Esophagus squamous epithelium (tissue), 5 donors: ENCODE measurements at regions not wholly inside any gene's neighbourhood (a gene's known extent, or its start where the extent isn't known, plus 50 kb on each side); places are given as distances from the start of the nearest gene placed in this dataset.

Source experiments
- DNase-seq: peaks from one replicate; lab custom pipeline; 2025; lab: John Stamatoyannopoulos, UW
- H3K27ac ChIP-seq, 4 donors: fragments of 200-600 bp; sonication (generic); one replicate each; pipeline ENCODE4 v1.5.1; 2016 to 2019; ENCODE audit warnings: mild to moderate bottlenecking in 1 of 4
- H3K27me3 ChIP-seq, 4 donors: fragments of 200-600 bp; sonication (generic); 1 replicate in 3 of 4; 2 replicates in 1 of 4; pipeline versions ENCODE4 v1.5.1 to v1.6.0; 2017 to 2021; ENCODE audit warnings: antibody characterized with exemption in 1 of 4
- H3K36me3 ChIP-seq, 3 donors: fragments of 200-600 bp; sonication (generic); one replicate each; pipeline ENCODE4 v1.5.1; 2016 to 2019
- H3K4me1 ChIP-seq, 3 donors: fragments of 200-600 bp; sonication (generic); one replicate each; pipeline ENCODE4 v1.5.1; 2017 to 2019
- H3K4me3 ChIP-seq, 4 donors: fragments of 200-600 bp; sonication (generic); 1 replicate in 3 of 4; 2 replicates in 1 of 4; pipeline ENCODE4 v1.5.1; 2016 to 2019; ENCODE audit warnings: mild to moderate bottlenecking in 2 of 4, moderate library complexity in 1 of 4
- H3K9me3 ChIP-seq, 3 donors: fragments of 200-600 bp; sonication (generic); one replicate each; pipeline ENCODE4 v1.5.1; 2016 to 2019
- CTCF ChIP-seq, 6 experiments: fragments of 450-650 bp in 4 of 6; fragments of 200-600 bp in 2 of 6; sonication (generic) in 2 of 6; IDR thresholded peaks; one replicate each; pipeline ENCODE4 v1.5.1; 2016 to 2019; ENCODE audit warnings: antibody characterized with exemption in 6 of 6, mild to moderate bottlenecking in 4 of 6, moderate library complexity in 4 of 6
- POLR2A ChIP-seq, 4 donors: fragments of 450-650 bp; IDR thresholded peaks; one replicate each; pipeline ENCODE4 v1.6.1; 2017; ENCODE audit warnings: antibody characterized with exemption in 4 of 4, mild to moderate bottlenecking in 4 of 4, moderate library complexity in 3 of 4
- WGBS, 2 donors: methylation state at CpG; one replicate each; pipeline ENCODE4 v1.1.5; 2018; 5-methylcytosine and 5-hydroxymethylcytosine counted together
- intact Hi-C: fragments of 100-400 bp; cut with DNase I; formaldehyde crosslinking; loops from one replicate; pipeline ENCODE4 v1.15.0; 2022
- donor health status: DM: yes; HTN: yes; CAD: no.

GRCh38 chr1:25072461-25072860 is 142.4 kb upstream of the RUNX3 start:
- no peaks in the 10 kb centered on the region for H3K4me1 ChIP-seq
- H3K4me3 ChIP-seq = no peak overlapping the region
- no peak for TF ChIP-seq POLR2A (IDR thresholded peaks at IDR 0.05)
- TF ChIP-seq CTCF (IDR thresholded peaks at IDR 0.05) = no peak
- peaks cover 0 to 4% (median 0%) of the 10 kb centered on the region in 3 donors for H3K9me3 ChIP-seq
- H3K27me3 ChIP-seq = no peaks in the 10 kb centered on the region
- intact Hi-C loops = no loop called here
- H3K36me3 ChIP-seq = no peaks in the 10 kb centered on the region
- no peak for DNase-seq
- H3K27ac ChIP-seq = no peak overlapping the region
- WGBS, 2 donors = no CpG with 5 or more reads among the region's 5 CpGs

- H3K9me3 ChIP-seq = no peaks in the 10 kb centered on the region
- peaks cover 3 to 14% (median 3%) of the 10 kb centered on the region in 3 donors for H3K4me1 ChIP-seq
- 61 to 75% methylated on average over 2 to 3 of the region's 4 CpGs for WGBS, 2 donors
- no peak overlapping the region for H3K4me3 ChIP-seq
- TF ChIP-seq CTCF (IDR thresholded peaks at IDR 0.05) (peak in 1 of 6 experiments; percentile 18), POLR2A (IDR thresholded peaks at IDR 0.05) (no peak)
- intact Hi-C loops = no loop called here
- peaks cover 0 to 13% (median 0%) of the 10 kb centered on the region in 4 donors for H3K27me3 ChIP-seq
- DNase-seq = no peak
- H3K36me3 ChIP-seq = no peaks in the 10 kb centered on the region
- no peak overlapping the region for H3K27ac ChIP-seq
These were observed 138.8 kb upstream of the RUNX3 start for GRCh38 chr1:25068829-25069228.

GRCh38 chr1:25068316-25068715 is 138.2 kb upstream of the RUNX3 start:
- 84 to 94% methylated on average over 5 to 6 of the region's 6 CpGs for WGBS, 2 donors
- no peak for TF ChIP-seq CTCF (IDR thresholded peaks at IDR 0.05)
- no peak for TF ChIP-seq POLR2A (IDR thresholded peaks at IDR 0.05)
- intact Hi-C loops = no loop called here

GRCh38 chr1:25067518-25068251 is 137.6 kb upstream of the RUNX3 start:
- peaks cover 0 to 17% (median 0%) of the 10 kb centered on the region in 4 donors for H3K27me3 ChIP-seq
- DNase-seq = no peak
- intact Hi-C loops = no loop called here
- H3K9me3 ChIP-seq = no peaks in the 10 kb centered on the region
- WGBS, 2 donors = 79 to 81% methylated on average over 9 of the region's 9 CpGs
- H3K4me1 ChIP-seq = peaks cover 3 to 14% (median 3%) of the 10 kb centered on the region in 3 donors
- no peaks in the 10 kb centered on the region for H3K36me3 ChIP-seq
- H3K27ac ChIP-seq = no peak overlapping the region
- TF ChIP-seq CTCF (IDR thresholded peaks at IDR 0.05) = no peak
- no peak for TF ChIP-seq POLR2A (IDR thresholded peaks at IDR 0.05)
- H3K4me3 ChIP-seq = no peak overlapping the region

More at GRCh38 chr1:25068316-25068715, 138.2 kb upstream of the RUNX3 start:
- Histone ChIP-seq H3K9me3 (no peaks in the 10 kb centered on the region), H3K4me3 (no peak overlapping the region), H3K27ac (no peak overlapping the region), H3K4me1 (peaks cover 3 to 14% (median 3%) of the 10 kb centered on the region in 3 donors), H3K36me3 (no peaks in the 10 kb centered on the region), H3K27me3 (peaks cover 0 to 13% (median 0%) of the 10 kb centered on the region in 4 donors)
- no peak for DNase-seq

- TF ChIP-seq CTCF (IDR thresholded peaks at IDR 0.05) (no peak), POLR2A (IDR thresholded peaks at IDR 0.05) (no peak)
- Histone ChIP-seq H3K27ac (no peak overlapping the region), H3K4me1 (peaks cover 3 to 14% (median 3%) of the 10 kb centered on the region in 3 donors), H3K36me3 (no peaks in the 10 kb centered on the region), H3K27me3 (peaks cover 0 to 18% (median 0%) of the 10 kb centered on the region in 4 donors), H3K4me3 (no peak overlapping the region), H3K9me3 (no peaks in the 10 kb centered on the region)
- intact Hi-C loops = no loop called here
- no peak for DNase-seq
- WGBS, 2 donors = 55 to 69% methylated on average over 9 to 12 of the region's 12 CpGs
These were observed 136.8 kb upstream of the RUNX3 start for GRCh38 chr1:25066731-25067517.
